ENCODE measurements at regions not wholly inside any gene's neighbourhood (a gene's known extent, or its start where the extent isn't known, plus 50 kb on each side); places are given as distances from the start of the nearest gene placed in this dataset.

DNA sequence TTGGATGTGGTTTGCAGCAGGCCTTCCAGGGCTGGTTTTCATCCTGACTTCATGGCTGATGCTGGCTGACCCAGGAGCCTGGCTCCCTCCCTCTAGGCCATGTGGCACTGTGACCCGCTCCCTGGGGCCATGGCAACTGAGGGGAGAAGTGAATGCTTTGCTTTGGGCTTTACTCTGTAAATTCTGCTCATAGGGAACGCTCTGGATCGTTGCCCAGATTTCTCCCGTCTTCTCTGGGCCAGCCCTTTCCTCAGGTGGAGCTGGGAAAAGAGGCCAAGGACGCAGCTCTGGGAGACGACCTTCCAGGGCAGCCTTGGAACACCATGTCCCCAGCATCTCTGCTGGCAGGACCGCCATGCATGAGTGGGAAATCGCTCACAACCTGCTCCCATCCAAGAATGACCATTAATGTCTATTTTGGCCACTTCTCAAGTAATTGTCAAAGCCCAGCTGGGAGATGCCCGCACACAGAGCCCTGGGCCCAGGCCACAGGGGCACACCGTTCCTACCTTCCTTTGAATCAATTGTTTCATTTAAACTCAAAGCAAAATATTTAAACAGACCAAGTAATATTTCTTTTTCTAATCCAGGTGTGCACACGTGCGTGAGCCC lies 321.8 kb downstream of the TEX29 start:
- DNase-seq (ENCODE audit: low read depth): no peak

DNA sequence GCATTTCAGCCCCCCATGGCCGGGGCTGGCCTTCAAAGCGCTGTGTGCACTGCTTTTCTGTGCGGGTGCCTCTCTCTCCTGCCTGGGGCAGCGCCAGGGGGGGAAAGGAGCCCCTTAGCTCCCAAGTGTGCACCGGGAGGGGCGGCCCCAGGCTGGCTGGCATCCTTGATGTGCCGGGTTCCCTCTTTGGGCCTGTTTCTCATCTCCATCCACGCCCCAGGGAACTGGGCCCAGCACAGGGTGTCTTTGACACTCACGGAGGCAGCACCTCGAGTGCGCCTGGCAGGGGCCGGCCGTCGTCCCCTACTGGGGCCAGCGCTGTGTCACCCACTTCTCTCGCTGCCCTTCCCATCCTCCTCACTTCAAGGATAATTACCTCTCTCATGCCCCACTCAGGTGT lies 324.3 kb downstream of the TEX29 start:
- DNase-seq (ENCODE audit: low read depth): no peak

DNA sequence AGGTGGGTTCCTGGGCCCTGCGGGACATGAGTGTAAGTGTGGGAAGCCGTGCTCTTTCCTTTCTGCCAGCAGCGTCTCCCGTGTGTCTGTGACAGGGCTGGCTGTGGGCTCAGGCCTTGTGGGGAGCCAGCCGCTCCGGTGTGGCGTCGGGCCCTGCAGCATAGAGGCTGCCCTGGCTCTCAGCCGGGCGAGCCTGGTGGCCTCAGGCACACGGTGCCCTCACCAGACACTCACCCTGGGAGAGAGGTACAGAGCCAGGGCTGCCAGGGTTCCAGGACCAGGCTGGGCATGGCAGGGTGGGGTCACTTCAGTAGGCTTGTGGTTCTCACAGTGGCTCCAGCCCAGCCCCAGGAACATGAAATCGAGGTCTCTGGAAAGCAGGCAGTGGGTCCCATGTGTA lies 324.8 kb downstream of the TEX29 start:
- no peak for DNase-seq (ENCODE audit: low read depth)

DNA sequence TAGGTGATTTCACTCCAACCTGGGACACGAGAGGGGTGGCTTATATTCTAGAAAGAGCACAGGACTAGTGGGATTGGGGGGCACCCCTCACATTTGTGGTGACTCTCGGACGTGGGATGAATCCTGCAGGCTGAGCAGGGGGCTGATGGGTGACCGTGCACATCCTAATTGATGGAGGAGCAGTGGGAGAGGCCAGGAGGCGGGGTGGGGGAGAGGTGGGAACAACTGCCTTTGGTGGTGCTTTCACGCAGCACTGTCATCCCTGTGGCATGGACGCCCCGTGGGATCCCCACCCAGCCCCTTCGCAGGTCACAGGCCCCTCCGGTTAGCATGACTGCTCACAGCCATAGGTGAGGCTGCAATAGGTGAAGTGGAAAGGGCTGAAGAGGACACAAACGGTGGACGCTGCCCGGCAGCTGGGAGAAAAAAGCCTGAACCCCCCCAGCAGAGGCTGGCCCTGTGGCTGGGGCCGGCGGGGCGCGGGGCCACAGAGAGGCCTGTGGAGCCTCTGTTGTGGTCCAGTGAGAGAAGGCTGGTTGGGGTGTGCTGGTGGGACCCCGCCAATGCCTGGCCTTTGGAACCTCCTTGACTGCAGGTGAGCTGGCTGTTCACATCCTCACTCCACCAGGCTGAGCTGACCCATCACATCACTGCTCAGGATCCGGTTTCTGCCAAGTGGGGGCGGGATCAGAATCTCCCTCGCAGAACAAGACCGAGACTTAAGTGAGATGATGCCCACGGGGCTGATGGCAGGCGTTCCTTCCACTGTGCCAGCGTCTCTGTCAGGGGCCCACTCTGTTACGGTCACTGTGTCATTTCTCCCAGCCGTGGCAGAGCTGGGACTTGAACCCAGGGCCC lies 325.4 kb downstream of the TEX29 start:
- no peak for DNase-seq (ENCODE audit: low read depth)

DNA sequence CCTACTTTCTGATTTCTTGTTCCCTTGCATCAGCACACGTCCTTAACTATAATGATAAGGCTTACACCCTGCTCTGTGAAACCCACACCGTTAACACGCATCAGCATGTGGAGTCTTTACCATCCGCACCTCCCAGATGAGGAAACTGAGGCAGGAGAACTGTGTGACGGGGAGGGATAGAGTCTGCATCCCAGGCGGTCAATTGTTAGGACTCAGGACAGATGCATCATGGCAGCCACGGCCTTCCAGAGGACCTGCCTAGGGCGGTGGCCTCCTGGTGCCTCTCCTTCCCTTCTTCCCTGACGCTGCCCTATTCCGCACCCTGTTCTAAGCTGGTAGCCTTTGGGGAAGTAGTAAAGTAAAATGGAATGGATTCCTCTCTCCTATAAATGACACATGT lies 326.0 kb downstream of the TEX29 start:
- no peak for DNase-seq (ENCODE audit: low read depth)

DNA sequence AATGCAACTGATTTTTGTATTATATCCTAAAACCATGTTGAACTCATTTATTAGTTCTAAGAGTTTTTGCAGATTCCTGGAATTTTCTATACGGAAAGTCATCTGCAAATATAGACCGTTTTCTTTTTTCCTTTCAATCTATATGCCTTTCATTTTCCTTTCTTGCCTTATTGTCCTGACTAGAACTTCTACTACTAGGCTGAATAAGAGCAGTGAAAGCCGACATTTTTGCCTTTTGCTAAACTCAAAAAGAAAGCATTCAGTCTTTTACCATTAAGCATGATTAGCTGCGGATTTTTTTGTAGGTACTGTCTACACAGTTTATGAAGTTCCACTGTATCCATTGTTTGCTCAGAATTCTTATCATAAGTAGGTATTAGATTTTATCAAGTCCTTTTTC lies 328.4 kb downstream of the TEX29 start:
- DNase-seq (ENCODE audit: low read depth): no peak

DNA sequence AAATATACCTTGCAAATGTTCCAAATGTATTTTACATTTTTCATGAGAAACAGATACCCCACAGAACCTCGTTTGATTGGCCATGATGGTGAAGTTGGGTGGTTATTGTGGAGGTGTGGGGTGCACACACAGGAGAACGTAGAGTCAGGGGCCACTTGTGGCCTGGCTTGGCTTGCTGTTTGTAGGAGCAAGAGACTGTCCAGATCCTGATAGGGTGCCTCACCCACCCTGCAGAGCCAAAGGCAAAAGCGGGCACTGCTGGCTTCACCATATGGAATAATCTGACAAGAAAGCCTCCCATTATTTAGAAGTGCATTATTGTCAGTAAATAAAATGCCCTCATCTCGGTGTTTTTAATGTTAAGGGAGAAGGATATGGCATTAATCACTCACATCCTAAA lies 330.2 kb downstream of the TEX29 start:
- DNase-seq (ENCODE audit: low read depth): no peak

DNA sequence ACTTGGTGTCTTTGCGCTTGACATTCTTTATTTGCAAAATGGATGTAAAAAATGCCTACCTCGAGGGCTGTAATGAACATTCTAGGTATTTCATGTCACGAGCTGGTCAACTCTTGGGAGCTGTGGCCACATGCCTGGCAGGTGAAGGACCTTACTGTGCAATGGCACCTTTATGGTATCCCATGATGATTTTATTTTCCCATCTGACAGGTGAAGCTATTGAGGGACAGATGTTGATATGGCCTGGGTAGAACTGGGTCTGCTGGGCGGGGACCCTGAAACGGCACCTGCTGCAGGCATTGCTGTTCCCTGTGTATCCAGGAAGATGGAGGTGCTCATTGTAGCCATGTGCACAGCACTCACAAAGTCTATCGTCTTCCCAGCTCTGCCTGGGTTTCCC lies 332.2 kb downstream of the TEX29 start:
- DNase-seq (ENCODE audit: low read depth): no peak

DNA sequence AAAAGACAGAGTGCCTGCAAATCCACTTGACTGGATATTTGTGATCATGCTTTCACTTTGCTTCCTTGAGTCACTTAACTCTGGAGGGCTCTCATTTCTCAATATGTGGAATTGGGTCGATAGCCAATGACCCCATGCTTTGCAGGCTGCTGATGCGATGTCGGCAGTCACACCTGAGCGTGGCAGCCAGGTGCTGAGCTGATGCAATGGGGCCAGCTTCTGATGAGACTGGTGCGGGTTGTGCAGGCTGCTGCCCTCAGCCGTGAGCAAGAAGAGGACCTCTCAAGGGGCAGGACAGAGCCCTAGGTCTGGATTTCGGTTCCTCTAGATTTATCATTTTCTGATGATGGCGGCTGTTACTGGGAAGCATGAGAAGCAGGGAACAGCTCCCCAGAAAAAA lies 334.1 kb downstream of the TEX29 start:
- no peak for DNase-seq (ENCODE audit: low read depth)

DNA sequence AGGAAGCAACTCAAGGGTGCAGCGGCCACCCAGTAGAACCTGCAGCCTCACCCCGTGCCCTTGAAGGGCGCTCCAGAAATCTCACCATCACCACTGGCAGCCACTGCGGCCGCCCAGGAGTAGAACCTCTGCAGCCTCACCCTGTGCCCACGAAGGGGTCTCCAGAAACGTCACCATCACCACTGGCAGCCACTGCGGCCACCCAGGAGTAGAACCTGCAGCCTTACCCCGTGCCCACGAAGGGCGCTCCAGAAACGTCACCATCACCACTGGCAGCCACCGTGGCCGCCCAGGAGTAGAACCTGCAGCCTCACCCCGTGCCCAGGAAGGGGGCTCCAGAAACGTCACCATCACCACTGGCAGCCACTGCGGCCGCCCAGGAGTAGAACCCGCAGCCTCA lies 336.0 kb downstream of the TEX29 start:
- DNase-seq (ENCODE audit: low read depth): no peak

DNA sequence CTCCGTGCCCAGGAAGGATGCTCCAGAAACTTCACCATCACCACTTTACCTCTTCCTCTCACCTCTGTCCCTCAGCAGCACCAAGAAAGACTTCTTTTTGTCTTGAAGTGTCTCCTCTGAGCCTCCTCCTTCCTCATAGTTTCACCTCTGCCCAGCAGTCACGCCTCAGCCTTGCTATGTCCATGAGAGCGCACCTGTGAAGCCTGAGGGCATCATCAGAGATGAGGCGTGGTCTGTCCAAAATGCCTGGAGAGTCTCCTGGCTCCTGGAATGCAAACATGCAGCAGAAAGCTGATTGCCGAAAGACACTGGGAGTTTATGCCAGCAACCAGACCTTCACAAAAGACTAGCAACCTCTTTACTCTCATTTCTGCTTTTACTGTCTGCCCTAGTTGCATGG lies 336.6 kb downstream of the TEX29 start:
- no peak for DNase-seq (ENCODE audit: low read depth)

DNA sequence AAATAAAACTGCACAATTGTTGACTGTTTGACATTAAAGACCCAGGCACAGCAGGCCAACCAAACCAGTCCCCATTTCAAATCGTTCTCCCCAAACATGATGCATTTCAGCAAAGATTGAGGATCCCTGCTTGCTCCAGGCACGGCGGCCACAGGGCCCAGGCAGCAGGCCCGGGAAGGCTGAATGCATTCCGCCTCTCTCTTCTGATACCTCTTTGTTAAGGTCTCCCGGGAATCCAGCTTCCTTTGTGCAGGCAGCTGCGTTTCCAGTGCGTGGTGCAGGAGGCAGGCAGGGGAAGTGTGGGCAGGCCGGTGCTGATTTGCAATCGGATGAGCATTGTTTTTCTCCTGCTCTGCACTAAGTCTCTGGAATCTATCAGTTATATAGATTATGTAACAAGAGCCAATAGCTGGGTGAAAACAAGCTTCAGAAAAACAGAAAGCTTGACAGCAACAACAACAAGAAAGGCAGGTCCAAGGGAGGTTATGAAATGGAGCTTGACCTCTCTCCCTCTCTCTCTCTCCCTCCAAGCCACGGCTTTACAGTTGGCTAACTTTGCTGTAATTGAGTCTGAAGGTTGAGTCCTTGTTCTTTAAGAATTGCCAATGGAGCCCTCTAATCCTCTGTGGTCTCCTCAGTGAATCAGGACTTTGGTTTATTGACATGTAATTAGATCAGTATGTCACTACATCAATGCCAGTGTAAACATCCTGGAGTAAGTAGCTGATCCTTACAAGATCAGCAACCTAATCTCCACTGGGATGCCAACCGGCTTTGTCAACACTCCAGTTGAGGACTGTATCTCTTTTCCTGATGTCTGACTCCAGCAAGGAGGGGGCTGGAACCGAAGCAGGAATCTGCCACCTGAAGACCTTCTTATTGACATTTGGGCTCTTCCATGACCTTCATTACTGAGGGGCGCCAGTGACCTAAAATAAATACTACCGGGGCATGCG lies 338.0 kb downstream of the TEX29 start:
- DNase-seq (ENCODE audit: low read depth): no peak

DNA sequence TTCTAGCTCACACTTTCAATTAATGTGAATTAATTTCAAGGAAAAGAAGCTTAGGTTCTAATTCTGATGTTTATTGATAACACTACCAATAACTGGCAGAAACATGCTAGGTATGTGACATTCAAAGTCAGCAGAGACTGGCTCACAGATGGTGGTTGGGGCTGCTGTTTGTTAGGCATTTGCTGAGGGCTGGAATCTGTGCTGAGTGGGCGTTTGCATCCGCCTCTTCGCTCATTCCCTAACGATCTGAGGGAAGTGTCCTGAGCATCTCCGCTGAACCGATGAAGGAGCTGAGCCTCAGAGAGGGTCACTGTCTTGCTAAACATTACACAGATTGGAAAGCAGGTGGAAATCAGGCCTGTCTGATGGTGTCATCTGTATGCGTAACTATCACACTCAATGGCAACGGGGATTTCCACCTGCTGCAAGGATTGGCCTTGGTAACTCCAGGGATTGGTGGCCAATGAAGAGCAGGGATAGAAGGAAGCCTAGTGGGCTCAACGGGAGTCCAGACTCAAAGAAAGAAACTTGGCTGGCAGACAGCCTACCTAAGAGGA lies 338.9 kb downstream of the TEX29 start:
- no peak for DNase-seq (ENCODE audit: low read depth)

DNA sequence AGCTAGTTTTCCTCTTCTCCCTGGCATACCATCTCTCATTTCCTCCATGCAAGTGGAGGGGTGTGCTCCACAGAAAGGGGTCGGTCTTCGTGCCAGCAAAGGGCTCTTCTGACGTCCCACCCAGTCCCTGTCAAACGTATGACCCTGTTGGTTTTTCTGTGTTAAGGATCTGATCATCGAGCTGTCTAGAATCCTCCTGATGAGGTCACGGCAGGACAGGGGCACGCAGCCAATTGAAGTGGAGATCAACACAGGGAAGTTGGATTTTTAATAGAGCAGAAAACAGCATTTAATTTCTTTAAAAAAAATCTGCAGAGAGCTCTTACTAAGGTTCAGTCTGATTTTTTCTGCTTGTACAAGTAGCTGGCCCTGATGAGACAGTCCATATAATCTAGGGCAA lies 339.4 kb downstream of the TEX29 start:
- no peak for DNase-seq (ENCODE audit: low read depth)

DNA sequence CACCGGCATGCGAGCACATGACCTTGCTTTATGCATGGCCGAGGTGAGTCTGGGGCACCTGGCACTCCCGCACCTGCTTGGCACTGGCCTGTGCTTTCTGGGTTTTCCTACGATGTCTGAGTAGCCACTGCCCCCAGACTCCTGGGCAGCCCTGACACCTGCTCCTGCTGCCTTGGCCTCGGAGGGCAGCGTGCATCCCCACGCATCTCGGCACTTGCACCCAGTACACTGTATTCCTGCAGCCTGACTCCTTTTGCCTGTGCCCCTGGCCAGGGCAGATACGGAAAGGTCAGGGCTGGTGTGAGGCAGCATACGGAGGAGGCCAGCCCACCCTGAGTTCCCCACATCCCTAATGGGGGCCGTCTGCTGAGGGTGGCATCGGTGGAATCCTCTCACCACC lies 340.6 kb downstream of the TEX29 start:
- DNase-seq (ENCODE audit: low read depth): no peak

DNA sequence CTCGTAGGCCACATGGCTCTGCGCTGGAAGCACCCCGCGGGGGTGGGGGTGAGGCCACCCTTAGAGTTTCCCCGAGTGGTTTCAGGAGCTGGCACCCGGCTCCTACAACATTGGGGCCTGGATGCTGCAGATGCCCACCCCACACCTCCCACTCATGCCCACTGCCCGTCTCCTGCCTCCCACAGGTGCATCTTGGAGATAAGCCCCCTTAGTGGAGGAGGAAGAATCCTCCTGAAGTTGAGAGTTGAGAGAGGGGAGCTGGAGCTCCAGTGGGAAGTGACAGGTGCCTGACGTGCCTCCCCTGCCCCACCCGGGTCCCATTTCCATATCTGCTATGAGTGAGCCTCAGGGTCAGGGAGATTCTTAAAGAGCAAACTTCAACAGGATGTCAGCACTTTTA lies 341.3 kb downstream of the TEX29 start:
- DNase-seq (ENCODE audit: low read depth): no peak

DNA sequence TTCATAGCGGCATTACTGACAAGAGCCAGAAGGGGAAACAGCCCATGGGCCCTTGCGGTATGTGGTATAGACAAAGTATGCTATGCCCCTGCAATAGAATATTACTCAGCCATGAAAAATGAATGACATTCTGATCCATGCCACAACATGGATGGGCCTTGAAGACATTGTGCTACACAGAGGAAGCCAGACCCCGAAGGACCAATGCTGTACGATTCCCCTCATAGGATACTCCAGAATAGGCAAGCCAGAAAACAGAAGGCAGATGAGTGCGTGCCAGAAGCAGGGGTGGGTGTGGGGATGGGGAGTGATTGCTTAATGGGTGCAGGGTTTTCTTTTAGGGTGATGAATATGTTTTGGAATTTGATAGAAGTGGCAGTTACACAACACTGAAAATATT lies 342.0 kb downstream of the TEX29 start:
- no peak for DNase-seq (ENCODE audit: low read depth)

DNA sequence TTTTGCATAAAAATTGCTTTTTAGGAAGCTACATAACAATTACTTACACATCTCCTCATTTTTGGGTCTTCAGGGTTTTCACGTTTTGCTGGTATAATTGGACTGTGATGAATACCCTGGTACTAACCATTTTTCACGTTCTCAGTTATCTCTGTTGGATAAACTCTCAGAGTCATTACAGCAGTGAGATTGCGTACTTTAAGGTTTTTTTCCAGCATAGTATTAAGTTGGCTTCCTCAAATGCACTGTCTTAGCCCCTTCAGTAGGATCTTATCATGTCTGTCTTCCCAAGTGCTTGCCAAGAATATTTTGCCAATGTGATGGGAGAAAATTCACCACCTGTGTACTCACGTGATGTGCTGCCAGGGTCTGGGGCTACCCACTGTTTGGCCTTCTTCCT lies 342.5 kb downstream of the TEX29 start:
- DNase-seq (ENCODE audit: low read depth): no peak

DNA sequence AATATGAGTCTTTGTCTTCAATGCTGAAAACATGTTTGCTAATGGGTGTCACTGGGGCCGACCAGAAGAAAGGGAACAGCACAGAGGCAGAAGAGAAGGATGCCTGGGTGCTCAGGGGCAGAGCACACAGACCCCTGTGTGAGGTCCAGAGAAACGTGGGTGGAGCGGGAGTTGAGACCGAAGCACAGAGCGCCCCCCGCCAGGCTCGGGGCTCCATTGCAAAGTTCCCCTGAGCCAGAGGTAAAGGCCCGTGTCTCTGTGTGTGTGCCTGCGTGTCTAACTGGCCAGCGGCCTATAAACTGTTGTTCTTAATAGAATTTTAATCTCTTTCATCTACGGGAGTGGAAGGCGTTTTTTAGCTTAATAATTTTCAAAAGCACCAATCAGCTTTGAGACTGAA lies 343.1 kb downstream of the TEX29 start:
- DNase-seq (ENCODE audit: low read depth): no peak

DNA sequence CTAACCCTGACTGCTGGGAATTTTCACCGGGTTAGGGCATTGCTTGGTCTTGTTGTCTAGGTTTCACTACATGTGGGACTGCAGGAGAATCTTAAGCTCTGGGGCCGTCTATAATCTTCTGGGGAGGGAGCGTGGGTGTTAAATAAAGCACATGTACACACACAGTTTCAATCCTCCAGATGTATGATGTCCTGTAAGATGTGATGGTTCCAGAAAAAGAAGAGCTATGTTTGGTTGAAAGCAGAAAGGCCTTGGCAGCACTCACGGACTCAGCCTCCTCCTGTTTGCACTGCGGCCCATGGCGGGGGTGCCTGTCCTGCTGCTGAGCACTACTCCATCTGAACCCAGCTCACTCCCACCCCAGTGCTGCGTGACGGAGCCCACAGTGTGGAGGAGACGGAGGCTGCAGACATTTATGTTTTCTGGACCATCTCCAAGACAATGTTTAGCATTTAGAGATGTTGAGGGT lies 343.5 kb downstream of the TEX29 start:
- DNase-seq (ENCODE audit: low read depth): no peak

DNA sequence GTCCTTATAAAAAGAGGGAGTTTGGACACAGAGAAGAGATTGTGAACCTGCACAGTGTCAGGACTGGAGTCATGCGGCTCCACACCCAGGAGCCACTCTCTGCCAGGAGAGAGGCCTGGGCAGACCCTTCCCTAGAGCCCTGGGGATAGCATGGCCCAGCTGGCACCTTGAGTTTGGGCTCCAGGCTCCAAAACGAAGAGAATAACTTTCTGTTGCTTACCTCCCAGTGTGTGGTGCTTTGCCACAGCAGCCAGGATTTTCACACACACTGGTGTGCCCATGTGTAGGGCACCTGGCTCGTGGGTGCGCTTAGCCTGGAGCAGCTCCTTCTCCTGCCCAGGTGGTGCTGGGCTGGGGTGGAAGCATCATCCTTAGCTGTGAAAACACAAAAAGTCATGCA lies 344.3 kb downstream of the TEX29 start:
- no peak for DNase-seq (ENCODE audit: low read depth)

DNA sequence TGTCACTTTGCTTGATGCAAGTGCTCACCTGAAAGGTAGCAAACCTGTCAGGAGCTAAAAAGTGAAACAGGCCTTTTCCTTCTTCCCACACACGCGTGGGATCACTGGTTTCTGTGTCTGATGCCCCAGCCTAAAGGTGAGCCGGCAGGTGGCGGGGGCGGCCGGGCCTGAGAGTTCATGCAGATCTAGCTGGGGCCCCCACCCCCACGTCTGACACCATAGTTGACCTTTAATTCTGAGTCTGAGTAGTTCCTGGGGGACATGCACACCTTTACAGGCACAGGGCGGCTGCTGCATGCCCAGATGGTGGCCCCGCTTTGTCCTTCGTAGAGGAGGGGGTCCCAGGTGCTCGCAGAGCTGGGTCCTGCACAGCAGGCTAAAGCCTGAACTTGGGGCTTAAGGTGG lies 345.3 kb downstream of the TEX29 start:
- DNase-seq (ENCODE audit: low read depth): no peak

All from GM04503 (cell line).